GM12873 (cell line): ENCODE measurements at regions not wholly inside any gene's neighbourhood (a gene's known extent, or its start where the extent isn't known, plus 50 kb on each side); places are given as distances from the start of the nearest gene placed in this dataset.
A peak's percentile ranks its signal among the peaks of the same experiment; 100 is the strongest.

ENCODE experiments used
- TF ChIP-seq, protein P1 (sequence below): IDR thresholded peaks from 2 replicates; pipeline ENCODE4 v1.5.1; 2012; ENCODE audit warnings: low read depth, mild to moderate bottlenecking, moderate library complexity, low read length, control low read depth; ENCODE audit not compliant: insufficient read depth; ENCODE audit errors: missing control alignments

DNA sequence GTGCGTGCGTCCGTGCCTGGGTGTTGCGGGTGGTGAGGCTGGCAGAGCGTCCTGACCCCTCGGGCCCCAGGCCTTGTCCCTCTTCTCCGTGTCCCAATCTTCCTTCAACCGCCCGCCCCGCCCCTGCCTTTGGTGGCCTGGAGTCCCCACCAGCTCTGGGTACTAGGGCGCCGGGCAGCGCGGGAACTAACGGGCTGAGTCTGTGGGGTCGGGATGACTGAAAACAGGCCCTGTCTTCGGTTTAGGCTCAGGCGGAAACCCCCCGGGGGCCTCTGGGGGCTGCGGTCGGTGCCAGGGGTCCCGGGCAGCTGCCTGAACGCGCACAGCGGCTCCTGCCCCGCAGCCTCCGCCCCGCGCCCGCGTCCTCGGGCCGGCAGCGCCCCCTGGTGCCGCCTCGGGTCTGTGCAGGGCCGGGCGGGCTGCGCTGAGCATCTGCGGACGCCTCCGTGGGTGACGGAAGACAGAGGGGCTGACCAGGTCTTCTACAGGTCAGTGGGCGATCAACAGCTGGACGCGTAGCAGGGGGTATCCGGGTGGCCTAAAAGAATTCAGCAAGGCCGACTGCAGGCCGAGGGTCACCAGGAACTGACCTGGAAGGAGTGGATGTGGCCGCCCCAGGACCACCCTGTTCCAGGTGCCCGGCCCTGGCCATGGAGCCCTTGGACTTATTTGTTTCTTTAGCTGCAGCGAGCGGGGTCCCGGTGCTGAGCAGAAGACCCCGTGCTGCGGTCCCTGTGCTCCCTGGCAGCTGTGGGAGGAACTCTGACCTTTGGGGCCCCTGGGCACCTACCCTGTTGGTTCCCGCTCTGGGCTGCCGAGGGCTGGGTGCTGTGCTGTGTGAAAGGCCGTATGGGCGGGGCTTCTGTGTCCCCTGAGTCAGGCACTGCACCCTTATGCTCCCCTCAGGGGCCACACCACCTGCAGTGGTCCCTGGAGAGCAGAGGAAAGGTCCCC lies 130.2 kb upstream of the LPCAT1 start:
- TF ChIP-seq, protein P1, sequence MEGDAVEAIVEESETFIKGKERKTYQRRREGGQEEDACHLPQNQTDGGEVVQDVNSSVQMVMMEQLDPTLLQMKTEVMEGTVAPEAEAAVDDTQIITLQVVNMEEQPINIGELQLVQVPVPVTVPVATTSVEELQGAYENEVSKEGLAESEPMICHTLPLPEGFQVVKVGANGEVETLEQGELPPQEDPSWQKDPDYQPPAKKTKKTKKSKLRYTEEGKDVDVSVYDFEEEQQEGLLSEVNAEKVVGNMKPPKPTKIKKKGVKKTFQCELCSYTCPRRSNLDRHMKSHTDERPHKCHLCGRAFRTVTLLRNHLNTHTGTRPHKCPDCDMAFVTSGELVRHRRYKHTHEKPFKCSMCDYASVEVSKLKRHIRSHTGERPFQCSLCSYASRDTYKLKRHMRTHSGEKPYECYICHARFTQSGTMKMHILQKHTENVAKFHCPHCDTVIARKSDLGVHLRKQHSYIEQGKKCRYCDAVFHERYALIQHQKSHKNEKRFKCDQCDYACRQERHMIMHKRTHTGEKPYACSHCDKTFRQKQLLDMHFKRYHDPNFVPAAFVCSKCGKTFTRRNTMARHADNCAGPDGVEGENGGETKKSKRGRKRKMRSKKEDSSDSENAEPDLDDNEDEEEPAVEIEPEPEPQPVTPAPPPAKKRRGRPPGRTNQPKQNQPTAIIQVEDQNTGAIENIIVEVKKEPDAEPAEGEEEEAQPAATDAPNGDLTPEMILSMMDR, result peak; percentile 46

DNA sequence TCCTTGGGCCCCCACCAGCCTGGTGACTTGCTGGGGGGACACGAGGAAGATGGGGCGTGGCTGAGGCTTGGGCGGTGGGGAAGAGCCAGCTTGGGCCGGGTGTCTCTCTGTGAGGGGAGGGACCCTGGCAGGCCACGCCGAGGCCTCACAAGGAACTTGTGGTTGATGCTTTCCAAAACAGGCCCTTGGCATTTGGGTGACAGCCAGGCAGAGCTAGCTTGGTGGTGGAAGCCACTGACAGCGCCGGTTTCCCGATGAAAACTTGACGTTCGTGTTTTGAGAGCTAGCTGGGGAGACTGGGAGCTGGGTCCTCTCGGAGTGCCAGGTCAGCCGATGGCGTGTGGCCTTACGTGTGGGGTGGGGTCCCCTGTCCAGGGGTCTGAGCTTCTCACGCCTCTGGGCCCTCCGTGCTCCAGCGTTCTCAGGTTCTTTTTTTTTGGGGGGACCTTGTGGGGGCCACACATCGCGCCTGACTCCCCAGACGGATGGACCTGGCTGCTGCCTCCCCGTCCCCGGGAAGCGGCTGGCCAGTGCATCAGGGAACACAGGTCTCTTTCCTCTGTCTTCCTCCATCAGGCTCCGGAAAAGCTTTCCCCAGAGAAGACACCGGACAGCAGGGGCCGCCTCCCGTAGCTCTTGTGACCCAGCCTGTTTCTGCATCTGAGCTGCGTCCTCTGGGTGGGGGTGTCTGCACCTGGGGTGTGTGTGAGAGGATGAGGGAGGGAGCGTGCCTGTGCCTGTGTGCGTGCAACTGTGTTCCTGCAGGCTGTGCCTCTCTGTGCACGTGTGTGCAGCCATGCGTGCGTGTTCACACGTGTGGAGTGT lies 129.3 kb upstream of the LPCAT1 start:
- TF ChIP-seq, protein P1, result no peak

DNA sequence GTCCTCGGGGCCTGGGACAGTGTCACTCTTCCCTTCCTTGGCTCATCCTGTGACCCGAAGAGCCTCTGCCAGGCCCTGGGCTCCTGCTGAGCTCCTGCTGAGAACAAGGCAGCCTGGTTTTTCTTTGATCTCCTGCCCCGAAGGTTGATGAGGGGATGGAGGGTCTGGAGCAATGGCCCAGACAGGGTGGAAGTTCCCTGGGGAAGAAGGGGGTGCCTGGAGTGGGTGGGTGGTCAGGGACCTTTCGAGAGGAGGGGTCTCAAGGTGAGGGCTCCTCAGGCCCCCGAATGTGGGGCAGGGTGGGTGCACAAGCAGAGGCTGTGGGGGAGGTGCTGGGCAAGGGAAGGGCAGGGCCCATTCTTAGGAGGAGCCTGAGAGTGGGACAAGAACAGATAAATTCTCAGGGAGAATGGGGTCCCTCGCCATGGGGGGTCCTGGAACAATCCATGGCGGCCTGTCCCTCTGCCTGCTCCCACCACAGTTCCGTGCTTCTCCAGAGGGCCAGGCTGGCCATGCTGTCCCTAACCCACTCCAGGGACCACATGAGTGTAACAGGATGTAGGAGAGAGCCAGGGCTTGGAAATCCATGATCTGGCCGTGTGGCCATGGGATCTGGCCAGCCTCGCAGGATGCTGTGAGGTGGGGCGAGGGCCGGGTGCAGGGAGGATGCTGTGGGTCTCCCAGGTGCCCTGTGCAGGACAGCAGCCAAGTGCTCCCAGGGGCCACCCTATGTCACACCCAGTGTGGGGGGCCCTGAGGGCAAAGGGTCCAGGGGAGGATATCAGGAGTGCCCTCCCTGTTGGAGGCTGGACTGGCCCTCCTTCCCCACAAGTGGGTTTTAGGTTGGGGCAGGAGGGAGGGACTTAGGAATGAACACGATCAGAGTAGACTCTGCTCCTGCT lies 128.5 kb upstream of the LPCAT1 start:
- TF ChIP-seq, protein P1, result no peak

DNA sequence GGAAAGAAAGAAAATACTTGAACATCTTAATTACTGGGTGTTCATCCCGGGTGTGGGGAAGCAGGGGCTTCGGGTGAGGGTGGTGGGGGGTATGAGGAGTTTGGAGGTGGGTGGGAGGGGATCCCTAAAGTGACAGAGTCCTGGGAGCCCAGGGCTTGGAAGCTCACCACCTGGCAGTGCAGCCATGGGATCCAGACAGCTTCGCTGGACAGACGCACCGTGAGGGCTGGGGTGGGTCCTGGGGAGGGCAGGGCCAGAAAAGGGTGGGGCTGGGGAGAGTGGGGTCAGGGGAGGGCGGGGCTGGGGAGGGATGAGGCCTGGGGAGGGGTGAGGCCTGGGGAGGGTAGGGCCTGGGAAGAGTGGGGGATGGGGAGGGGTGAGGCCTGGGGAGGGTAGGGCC lies 127.5 kb upstream of the LPCAT1 start:
- TF ChIP-seq, protein P1, result no peak

DNA sequence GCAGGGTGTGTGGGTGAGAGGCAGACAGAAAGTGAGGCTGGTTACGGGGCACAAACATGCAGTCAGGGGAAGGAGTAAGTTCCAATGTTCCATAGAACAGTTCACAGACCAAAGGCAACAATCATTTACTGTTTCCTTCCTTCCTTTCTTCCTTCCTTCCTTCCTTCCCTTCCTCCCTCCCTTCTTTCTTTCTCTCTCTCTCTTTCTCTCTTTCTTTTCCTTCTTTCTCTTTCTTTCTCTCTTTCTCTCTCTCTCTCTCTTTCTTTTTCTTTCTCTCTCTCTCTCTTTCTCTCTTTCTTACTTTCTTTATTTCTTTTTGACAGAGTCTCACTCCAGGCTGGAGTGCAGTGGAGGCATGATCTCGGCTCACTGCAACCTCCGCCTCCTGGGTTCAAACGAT lies 125.8 kb upstream of the LPCAT1 start:
- TF ChIP-seq, protein P1, result no peak

DNA sequence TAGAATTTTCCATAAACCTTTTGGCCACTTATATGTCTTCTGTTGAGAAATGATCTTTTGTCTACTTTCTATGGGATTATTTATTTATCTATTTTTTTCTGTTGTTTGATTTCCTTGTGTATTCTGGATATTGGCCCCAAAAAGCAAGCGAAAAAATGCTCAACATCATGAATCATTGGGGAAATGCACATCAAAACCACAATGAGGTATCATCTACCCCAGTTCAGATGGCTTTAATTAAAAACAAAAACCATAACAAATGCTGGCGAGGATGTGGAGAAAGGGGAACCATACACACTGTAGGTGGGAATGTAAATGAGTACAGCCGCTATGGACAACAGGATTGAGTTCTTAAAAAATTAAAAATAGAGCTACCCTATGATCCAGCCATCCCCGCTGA lies 125.0 kb upstream of the LPCAT1 start:
- TF ChIP-seq, protein P1, result no peak
